HUDEP-2 (cell line): ENCODE measurements at regions not wholly inside any gene's neighbourhood (a gene's known extent, or its start where the extent isn't known, plus 50 kb on each side); places are given as distances from the start of the nearest gene placed in this dataset.
"Not testable (repeated sequence)": the region's sequence is repeated elsewhere in the genome, so short reads cannot be mapped to it uniquely, and the experiment has no call there.

Experiments
- DNase-seq, 76 experiments: peaks; one replicate each; lab custom pipeline; 2025; ENCODE audit not compliant: unreplicated experiment in 76 of 76; lab: John Stamatoyannopoulos, UW

GRCh38 chr14:71616013-71616412 lies 316.2 kb upstream of the RGS6 start:
- no peak for DNase-seq

- no peak for DNase-seq
Observed at GRCh38 chr14:71618047-71618446, 314.2 kb upstream of the RGS6 start.

- DNase-seq: no peak
Observed at GRCh38 chr14:71618716-71619115, 313.5 kb upstream of the RGS6 start.

- DNase-seq: no peak
Observed at GRCh38 chr14:71619472-71619871, 312.8 kb upstream of the RGS6 start.

DNA sequence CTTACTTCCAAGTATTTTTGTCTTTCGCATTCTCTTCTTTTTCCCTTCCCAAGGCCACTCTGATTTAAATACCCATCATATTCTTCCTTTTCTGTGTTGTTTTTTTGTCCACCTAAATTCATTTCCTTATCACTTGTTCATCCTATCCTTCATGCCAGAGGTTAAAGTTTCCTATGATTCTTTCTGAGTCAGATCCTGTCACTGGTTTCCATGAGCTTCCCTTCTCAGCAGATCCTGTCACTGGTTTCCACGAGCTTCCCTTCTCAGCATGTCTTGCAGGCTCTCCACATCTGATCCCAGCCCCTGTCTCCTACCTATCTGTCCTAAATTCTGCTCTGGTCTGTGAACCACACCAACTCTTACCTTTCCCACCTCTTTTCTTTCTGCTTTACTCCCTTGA lies 311.8 kb upstream of the RGS6 start:
- DNase-seq: no peak

DNA sequence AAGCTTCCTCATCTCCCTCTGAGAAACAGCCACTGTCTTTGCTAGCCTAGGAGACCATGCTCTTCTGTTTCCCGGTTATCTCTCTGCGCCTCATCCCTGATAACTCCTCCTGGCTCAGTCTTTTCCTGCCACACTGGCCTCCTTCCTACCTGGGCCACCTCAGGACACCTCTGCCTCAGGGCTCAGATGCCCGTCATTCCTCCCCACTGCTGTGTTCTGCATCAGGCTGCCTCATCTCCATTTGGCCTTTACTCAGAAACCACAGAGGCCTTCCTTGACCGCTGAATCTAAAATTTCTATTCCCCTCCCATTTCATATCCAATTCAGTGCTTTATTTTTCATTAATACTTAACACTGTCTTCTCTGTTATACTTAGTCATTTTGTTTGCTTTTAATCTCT lies 311.0 kb upstream of the RGS6 start:
- DNase-seq: no peak

DNA sequence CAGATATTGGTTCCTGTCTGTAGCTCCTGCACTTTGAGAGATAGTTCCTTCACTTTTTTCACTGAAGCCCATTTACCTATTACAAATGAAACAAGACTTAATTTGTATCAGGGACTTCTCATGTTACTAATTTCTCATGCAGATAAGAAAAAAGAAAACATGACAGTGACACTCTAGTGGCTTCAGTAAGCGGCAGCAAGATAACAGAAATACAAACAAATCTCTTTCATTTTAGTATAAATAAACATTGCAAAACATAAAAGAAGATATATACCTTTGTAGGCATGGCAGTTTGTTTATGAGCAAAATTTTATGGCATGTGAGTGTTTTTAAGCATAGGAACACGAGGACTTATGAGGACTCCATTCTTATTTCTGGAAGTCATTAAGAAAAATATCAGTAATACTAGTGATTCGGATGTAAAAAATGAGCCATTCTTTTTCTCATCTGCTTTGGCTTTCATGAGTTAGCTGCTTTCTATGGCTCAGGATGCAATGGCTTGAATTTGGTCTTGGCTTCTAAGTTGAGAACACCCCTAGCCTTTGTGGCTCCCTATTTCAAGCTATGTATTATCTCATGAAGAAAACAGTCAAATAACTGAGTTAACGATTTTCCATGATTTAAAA lies 310.1 kb upstream of the RGS6 start:
- DNase-seq: no peak

GRCh38 chr14:71623939-71624338 lies 308.3 kb upstream of the RGS6 start:
- DNase-seq: no peak

DNA sequence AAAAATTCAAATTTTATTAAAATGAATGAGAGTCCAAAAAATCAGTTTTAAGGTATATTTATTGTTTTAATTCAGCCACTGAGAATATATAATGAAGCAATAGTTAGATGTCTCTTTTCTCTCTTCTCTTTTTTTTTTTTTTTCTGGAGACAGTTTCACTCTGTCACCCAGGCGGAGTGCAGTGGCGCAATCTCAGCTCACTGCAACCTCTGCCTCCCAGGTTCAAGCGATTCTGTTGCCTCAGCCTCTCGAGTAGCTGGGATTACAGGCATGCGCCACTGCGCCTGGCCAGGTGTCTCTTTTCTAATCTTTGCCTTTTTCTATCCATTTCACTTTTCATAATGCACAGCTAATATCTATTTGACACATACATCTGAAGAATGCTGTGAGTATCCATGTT lies 307.1 kb upstream of the RGS6 start:
- DNase-seq: no peak

DNA sequence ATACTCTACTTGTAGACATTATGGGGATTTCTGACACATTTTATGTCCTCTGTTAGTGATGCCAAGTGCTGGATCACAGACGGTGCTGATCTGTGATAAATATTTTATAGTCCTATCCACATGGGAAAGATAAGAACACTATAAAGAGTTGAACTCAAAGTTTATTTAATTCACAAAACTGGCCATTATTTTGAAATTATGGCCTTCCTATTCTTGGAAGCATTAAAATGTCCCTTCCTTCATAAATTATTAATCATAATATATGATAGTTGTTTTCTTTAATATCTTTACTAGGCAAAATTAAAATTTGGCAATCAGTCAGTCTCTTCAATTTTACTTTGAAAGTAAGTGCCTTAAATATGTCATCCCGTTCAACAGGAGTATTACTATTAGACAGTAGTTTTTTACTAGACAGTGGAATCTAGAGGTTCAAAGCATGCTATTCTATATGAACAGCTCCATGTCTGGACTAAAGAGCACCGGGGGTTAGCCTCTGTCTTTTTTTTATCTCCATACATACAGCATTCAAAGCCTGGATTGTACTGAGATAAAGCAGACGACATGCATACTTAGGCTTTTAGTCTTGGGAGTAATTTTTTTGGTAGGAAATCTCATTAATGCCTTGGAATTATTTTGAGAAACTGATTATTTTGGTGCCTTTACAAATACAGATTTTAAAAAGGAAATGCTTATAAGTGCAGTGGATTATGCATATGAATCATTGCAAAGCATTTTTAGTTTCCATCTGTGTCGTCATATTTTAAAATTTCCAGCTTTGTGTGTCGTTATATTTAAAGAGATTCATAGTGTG lies 306.1 kb upstream of the RGS6 start:
- peak in 4 of 76 experiments; percentile 2 to 25 (median 18) for DNase-seq

DNA sequence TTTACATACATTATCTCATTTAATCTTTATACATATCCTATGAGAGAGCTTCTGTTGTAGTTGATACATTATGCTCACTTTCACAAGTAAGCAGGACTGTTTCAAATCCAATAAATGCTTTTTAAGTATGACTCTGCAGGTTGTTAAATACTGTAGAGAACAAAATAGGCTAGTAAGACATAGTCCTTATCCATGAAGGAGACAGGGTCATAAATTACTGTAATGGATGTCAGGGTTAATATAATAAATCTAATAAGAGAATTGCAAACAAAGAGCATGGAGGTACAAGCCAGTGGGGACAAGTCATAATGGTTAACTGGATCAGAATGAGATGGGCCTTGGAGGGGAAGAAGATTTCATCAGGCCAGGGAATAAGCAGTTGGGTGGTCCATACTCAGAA lies 303.8 kb upstream of the RGS6 start:
- DNase-seq: peak in 1 of 76 experiments; percentile 44

DNA sequence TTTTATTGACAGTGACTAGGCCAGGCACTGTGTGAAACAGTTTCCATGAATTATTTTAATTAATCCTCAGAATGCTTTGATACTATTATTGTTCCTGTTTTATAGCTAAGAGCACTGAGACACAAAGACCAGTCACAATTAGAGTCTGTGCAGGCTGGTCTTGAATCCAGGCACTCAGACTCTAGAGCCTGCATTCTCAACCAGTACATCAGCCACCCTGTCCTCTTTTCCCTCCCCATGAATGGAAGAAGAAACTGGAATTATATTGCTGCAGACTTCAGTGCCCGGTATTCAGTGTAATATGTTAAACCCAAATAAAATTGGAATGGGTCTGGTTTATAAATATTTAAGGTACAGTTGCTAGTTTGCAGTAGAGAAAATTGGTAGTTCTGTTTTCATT lies 303.0 kb upstream of the RGS6 start:
- no peak for DNase-seq

DNA sequence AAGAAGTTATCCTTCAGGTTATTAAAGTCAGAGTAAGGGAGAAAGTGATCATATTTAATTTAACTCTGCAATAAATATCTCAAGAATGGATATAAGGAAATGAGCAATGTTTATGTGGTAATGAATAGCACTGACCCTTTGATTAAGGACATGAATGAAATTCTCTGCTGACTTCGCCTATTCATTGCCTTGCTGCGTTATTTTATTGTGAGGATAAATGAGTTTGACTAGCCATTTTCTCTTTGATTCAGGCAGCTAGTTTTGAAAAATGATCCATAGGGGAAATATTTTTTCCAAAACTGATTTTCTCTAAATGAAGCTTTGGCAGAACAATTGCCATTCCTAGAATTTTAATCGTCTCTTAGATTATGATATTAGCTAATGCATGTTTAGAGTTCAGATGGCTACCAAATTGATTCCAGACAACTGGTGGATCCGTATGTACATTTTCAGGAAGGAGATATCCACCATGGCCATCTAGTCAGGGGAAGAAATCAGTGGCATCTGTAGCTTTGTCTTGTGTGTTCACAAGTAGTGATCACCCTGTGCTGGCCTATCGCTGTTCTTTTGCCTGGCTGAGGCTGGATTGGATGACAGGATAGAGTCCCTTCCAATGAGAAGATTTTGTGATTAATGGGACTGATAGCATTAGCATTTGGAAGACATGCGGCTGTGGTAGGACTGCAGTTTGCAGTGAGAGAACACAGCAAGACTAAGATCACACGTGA lies 302.3 kb upstream of the RGS6 start:
- no peak for DNase-seq

DNA sequence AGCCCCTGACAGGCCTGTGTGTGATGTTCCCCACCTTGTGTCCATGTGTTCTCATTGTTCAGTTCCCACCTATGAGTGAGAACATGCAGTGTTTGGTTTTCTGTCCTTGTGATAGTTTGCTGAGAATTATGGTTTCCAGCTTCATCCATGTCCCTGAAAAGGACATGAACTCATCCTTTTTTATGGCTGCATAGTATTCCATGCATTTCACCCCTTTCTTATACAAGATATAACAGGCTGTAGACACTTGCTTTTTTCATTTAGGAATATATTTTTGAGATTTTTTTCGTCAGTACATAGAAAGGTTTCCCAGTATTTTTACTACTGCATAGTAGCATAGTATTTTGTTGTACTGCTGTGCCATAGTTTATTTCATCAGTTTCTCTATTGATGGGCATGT lies 301.2 kb upstream of the RGS6 start:
- DNase-seq: not testable (repeated sequence)

DNA sequence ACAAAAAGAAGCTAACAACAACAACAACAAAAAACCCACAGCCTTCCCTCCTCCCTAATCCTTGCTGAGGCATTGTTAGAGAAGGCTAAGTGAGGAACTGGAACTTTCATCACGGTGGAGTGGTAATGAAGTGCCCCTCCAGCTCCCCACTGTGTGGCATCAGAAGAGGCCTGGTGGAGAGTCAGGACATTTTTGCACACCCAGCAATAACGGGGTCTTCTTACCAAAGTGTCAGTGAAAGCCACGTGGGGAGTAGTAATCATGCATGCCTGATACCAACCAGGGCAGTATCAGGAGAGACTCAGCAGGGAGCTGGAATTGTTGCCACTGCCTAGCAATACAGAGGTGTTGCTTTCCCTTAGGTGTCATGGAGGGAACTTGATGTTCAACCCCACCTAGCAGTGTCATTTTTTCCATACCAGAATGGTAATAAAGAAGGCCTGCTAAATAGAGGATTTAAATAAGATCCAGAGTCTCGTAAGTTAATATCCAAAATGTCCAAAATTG lies 299.7 kb upstream of the RGS6 start:
- no peak for DNase-seq

GRCh38 chr14:71636076-71636475 lies 296.2 kb upstream of the RGS6 start:
- DNase-seq: no peak

DNA sequence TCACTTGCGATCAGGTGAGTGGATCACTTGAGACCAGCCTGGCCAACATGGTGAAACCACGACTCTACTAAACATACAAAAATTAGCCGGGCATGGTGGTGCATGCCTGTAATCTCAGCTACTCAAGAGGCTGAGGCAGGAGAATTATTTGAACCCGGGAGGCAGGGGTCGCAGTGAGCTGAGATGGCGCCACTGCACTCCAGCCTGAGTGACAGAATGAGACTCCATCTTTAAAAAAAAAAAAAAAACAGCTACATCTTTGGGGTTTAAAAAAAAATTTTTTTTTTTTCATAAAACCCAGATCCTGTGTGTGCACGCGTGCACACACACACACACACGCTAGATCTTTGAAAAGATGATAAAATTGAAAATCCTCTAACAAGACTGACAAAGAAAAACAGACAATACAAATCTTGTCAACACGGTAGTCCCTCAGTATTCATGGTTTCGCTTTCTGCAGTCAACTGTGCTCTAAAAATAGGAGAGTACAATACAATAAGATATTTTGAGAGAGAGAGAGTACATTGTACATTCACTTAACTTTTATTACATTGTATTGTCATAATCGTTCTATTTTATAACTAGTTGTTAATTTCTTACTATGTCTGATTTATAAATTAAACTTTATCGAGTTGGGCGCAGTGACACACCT lies 295.3 kb upstream of the RGS6 start:
- DNase-seq: no peak

- no peak for DNase-seq
Observed at GRCh38 chr14:71638523-71639196, 293.6 kb upstream of the RGS6 start.

DNA sequence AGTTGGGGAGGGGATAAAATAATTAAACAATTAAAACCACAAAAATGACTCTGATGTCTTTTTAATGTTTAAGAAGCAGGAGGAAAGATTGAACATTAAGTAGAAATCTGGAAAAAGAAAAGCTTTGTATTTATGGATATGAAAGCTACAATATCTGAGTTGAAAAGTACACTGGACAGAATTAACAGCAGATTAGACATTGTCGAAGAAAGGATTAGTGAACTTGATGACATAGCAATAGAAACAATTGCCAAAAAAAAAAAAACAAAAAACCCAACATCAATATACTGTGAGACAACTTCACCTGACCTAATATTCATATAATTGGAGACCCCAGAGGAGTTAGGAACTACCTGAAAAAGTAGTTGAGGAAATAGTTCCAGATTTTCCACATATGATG lies 289.5 kb upstream of the RGS6 start:
- DNase-seq: no peak

DNA sequence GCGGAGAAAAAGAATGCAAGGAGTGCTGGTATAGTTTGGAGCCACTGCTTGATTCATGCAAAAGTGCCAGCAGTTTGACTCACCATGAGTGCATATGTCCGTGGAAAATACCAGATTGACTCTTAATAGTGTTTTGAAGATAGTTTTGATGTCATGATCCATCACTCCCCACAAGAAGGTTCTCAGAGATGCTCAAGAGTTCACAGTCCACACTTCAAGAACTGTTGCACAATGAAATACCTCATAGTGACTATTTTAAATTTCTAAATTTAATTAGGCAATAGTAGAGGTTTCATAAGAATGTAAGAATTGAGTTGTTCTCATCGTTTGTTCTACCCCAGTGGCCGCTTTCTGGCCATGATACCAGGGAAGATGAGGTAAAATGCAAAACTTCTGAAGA lies 286.6 kb upstream of the RGS6 start:
- DNase-seq: no peak

DNA sequence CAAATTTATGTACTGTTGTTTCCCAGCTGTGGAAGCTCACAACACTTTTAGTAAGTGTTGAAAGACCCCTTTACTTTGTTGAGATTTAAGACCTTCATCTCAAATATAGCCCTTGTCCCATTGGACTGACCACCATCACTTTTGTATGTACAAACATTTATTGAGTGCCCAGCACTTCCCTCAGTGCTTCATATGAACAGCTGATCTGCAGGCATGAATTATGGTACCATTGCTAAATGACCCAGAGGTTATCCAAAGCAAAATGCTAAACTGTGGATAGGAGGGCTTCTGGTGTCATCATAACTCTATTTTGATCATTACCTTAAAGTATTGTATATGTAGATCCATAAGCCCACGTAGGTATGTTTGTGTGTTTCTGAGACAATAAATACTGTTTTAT lies 285.7 kb upstream of the RGS6 start:
- no peak for DNase-seq
